Astrocyte of the spinal cord (primary cell): ENCODE measurements at regions not wholly inside any gene's neighbourhood (a gene's known extent, or its start where the extent isn't known, plus 50 kb on each side); places are given as distances from the start of the nearest gene placed in this dataset.

Experiments used
- DNase-seq: peaks from one replicate; pipeline ENCODE4 v3.0.0; 2011; ENCODE audit warnings: low read depth, low spot score
- H3K4me3 ChIP-seq: 2 replicates; pipeline ENCODE4 v1.5.1; 2011; ENCODE audit warnings: low read depth, mild to moderate bottlenecking, low read length, moderate library complexity
- CTCF ChIP-seq: IDR thresholded peaks from 2 replicates; pipeline ENCODE4 v1.5.1; 2012; ENCODE audit warnings: low read depth, mild to moderate bottlenecking, low read length, inconsistent platforms
- in situ Hi-C: cut with HindIII; loops from 2 replicates; pipeline ENCODE4 v1.10.0; 2017; ENCODE audit warnings: low sequenced_read_pairs

- no peak for DNase-seq
- in situ Hi-C loops = no loop called here
- H3K4me3 ChIP-seq = no peak overlapping the region
- no peak for TF ChIP-seq CTCF
These were observed 403.8 kb upstream of the ID2 start for GRCh38 chr2:8277921-8278571.

GRCh38 chr2:8278709-8279354, 403.0 kb upstream of the ID2 start:
- in situ Hi-C loops = no loop called here
- H3K4me3 ChIP-seq = no peak overlapping the region

GRCh38 chr2:8279506-8279905, 402.4 kb upstream of the ID2 start:
- no peak for TF ChIP-seq CTCF
- in situ Hi-C loops = no loop called here
- DNase-seq = no peak
- no peak overlapping the region for H3K4me3 ChIP-seq

More at GRCh38 chr2:8278709-8279354, 403.0 kb upstream of the ID2 start:
- no peak for TF ChIP-seq CTCF
- no peak for DNase-seq

DNA sequence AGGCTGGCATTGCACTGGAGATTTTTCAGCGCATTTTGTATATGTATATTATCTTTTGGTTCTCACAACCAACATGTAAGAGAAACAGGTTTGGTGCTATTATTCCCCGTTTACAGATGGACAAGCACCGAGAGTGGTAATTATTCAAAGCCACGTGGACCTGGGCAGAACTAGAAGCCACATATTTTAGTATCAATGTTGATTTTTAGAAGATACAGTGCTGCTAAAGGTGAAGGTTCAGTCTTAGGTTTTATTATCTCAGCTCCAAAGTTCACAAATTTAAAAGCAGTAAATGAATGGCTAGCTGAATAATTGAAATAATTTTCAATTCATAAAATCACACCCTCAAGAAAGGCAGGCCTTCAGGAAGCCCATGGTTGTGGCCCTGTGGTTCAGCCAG, 400.6 kb upstream of the ID2 start:
- TF ChIP-seq CTCF = no peak
- no peak for DNase-seq
- in situ Hi-C loops = no loop called here
- H3K4me3 ChIP-seq = no peak overlapping the region

DNA sequence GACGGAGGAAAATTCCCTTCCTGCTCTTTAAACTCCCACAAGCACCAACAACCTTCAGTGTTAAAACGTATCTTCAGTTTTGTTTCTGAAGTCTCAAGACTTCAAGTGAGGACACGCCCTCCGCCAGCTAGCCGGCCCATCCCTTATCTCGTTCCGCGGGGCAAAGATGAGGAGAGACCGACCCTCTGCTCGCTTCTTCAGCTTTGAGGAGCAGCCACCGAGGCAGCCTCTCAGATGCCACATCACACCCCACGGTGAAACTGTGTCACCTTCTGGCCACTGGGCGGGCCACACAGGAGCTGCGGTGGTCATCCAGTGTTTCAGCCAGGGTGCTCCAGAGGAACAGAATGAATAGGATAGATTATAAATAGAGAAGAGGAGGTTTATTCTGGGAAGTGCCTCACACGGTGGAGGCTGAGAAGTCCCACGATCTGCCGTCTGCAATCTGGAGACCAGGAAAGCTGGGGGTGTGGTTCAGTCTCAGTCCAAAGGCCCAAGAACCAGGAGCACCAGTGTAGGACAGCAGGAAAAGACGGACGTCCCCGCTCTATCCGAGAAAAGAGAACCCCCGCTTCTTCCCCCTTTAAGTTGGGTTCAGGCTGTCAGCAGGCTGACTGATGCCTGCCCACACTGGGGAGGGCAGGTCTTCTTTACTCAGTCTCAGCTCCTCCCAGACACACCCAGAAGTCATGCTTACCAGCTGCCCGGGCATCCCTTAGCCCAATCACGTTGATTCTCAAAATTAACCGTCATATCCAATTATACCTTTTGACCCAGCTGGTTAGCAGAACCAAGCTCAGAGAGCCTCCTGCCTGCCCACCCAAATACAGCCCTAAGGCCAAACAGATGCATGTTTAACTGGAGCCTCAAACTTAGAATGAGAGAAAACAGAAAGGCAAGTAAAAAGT, 399.7 kb upstream of the ID2 start:
- TF ChIP-seq CTCF = no peak
- in situ Hi-C loops = no loop called here
- H3K4me3 ChIP-seq = no peak overlapping the region
- DNase-seq = no peak

- no peak for DNase-seq
- no peak for TF ChIP-seq CTCF
- no peak overlapping the region for H3K4me3 ChIP-seq
- in situ Hi-C loops = no loop called here
These were observed 399.0 kb upstream of the ID2 start for GRCh38 chr2:8282858-8283252.
